ENCODE measurements at regions not wholly inside any gene's neighbourhood (a gene's known extent, or its start where the extent isn't known, plus 50 kb on each side); places are given as distances from the start of the nearest gene placed in this dataset.

DNA sequence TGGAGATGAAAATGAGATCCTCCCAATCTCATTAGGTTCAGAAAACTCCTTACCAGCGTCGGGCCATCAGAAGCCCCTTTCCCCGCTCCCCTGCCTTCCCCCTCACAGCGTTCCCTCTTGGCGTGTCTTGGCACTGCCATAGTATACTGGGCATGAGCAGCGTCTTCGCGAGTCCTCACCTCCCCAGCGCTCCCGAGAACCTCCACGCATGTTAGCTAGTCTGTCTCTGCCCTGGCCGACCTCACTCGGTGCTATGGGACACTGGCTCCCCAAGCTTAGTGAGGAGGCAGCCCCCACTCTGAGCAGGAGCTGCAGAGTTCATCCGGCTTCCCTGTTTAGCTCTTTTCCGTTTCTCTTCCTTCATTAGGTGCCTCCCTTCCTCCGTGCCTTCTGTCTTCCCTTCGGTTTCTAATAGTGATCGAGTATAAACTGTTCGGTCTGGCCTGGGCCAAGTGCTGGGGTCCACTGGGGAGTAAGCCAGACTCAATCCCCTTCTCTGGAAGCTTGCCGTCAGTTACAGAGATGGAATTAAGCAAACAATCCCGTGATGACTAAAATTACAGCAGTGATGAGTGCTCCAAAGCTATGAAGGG is 63.8 kb upstream of the OPCML start:
- no peaks in the 10 kb centered on the region for H3K9me3 ChIP-seq
- DNase-seq (ENCODE audit: low read depth in 1 of 2, low spot score in 1 of 2) (no peak), FAIRE-seq (no peak), ATAC-seq (no peak)
- POLR2A ChIA-PET, result no interaction called here
- TF ChIP-seq, protein P1, sequence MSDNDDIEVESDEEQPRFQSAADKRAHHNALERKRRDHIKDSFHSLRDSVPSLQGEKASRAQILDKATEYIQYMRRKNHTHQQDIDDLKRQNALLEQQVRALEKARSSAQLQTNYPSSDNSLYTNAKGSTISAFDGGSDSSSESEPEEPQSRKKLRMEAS (IDR thresholded peaks at IDR 0.05), result no peak
- no peak for TF ChIP-seq NPAS2 (CRISPR knock-in tag; IDR thresholded peaks at IDR 0.05; ENCODE audit: borderline replicate concordance)
- no peak for TF ChIP-seq JUNB (IDR thresholded peaks at IDR 0.05)
- no peak for TF ChIP-seq SMC3 (IDR thresholded peaks at IDR 0.05)
- TF ChIP-seq, protein P2, sequence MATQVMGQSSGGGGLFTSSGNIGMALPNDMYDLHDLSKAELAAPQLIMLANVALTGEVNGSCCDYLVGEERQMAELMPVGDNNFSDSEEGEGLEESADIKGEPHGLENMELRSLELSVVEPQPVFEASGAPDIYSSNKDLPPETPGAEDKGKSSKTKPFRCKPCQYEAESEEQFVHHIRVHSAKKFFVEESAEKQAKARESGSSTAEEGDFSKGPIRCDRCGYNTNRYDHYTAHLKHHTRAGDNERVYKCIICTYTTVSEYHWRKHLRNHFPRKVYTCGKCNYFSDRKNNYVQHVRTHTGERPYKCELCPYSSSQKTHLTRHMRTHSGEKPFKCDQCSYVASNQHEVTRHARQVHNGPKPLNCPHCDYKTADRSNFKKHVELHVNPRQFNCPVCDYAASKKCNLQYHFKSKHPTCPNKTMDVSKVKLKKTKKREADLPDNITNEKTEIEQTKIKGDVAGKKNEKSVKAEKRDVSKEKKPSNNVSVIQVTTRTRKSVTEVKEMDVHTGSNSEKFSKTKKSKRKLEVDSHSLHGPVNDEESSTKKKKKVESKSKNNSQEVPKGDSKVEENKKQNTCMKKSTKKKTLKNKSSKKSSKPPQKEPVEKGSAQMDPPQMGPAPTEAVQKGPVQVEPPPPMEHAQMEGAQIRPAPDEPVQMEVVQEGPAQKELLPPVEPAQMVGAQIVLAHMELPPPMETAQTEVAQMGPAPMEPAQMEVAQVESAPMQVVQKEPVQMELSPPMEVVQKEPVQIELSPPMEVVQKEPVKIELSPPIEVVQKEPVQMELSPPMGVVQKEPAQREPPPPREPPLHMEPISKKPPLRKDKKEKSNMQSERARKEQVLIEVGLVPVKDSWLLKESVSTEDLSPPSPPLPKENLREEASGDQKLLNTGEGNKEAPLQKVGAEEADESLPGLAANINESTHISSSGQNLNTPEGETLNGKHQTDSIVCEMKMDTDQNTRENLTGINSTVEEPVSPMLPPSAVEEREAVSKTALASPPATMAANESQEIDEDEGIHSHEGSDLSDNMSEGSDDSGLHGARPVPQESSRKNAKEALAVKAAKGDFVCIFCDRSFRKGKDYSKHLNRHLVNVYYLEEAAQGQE (IDR thresholded peaks at IDR 0.05), result no peak
- no peak for TF ChIP-seq TFCP2L1 (CRISPR knock-in tag; IDR thresholded peaks at IDR 0.05)
- no peak for TF ChIP-seq HDAC2 (IDR thresholded peaks at IDR 0.05)
- no peak for TF ChIP-seq EHF (CRISPR knock-in tag; IDR thresholded peaks at IDR 0.05)
- TF ChIP-seq EHMT2 (IDR thresholded peaks at IDR 0.05; ENCODE audit: low read depth), result no peak
- no peak for TF ChIP-seq MAFK (IDR thresholded peaks at IDR 0.05; ENCODE audit: partially characterized antibody)
- no peak for TF ChIP-seq KDM1A (IDR thresholded peaks at IDR 0.05; ENCODE audit: low read depth)
- TF ChIP-seq PBX3 (IDR thresholded peaks at IDR 0.05), result no peak
- TF ChIP-seq CTCF (IDR thresholded peaks at IDR 0.05), result no peak
- TF ChIP-seq GATA3 (IDR thresholded peaks at IDR 0.05; ENCODE audit: borderline replicate concordance), result no peak
- no peak for TF ChIP-seq FOSL2 (IDR thresholded peaks at IDR 0.05)
- no peak for TF ChIP-seq FOSL2 (CRISPR knock-in tag; IDR thresholded peaks at IDR 0.05)
- no peak for TF ChIP-seq CHD2 (IDR thresholded peaks at IDR 0.05; ENCODE audit: low read length, partially characterized antibody)
- no peak for TF ChIP-seq HOXA7 (CRISPR knock-in tag; IDR thresholded peaks at IDR 0.05)
- no peak overlapping the region for H3K4me2 ChIP-seq
- no peak overlapping the region for H3K4me3 ChIP-seq
- 8% methylated on average over 21 of the region's 21 CpGs for WGBS (ENCODE audit: missing lambda C conversion rate)
- H3K4me1 ChIP-seq, result no peaks in the 10 kb centered on the region
- CTCF ChIA-PET, result no interaction called here
- no peak overlapping the region for H3K27ac ChIP-seq

GRCh38 chr11:133593036-133593435 is 60.7 kb upstream of the OPCML start:
- ATAC-seq (no peak), FAIRE-seq (no peak), DNase-seq (ENCODE audit: low read depth in 1 of 2, low spot score in 1 of 2) (no peak)
- no peak overlapping the region for H3K4me2 ChIP-seq
- ChIA-PET POLR2A (no interaction called here), CTCF (no interaction called here)
- 0% methylated on average over 2 of the region's 2 CpGs for WGBS (ENCODE audit: missing lambda C conversion rate)
- TF ChIP-seq ZFP36 (IDR thresholded peaks at IDR 0.05; ENCODE audit: borderline replicate concordance, partially characterized antibody), result no peak
- no peak for TF ChIP-seq EHF (CRISPR knock-in tag; IDR thresholded peaks at IDR 0.05)
- TF ChIP-seq, protein P1 (IDR thresholded peaks at IDR 0.05), result no peak
- no peak for TF ChIP-seq MYC (IDR thresholded peaks at IDR 0.05; ENCODE audit: borderline replicate concordance, low read length)
- no peak for TF ChIP-seq POLR2AphosphoS2 (conservative IDR thresholded peaks at IDR 0.05; ENCODE audit: low read length)
- TF ChIP-seq MAFK (IDR thresholded peaks at IDR 0.05; ENCODE audit: partially characterized antibody), result no peak
- TF ChIP-seq NR3C1 (IDR thresholded peaks at IDR 0.05), result no peak
- no peak for TF ChIP-seq NFE2L2 (conservative IDR thresholded peaks at IDR 0.05; ENCODE audit: low read length)
- TF ChIP-seq KDM5A (IDR thresholded peaks at IDR 0.05), result no peak
- TF ChIP-seq TP53 (CRISPR knock-in tag; IDR thresholded peaks at IDR 0.05), result no peak
- TF ChIP-seq RNF2 (IDR thresholded peaks at IDR 0.05; ENCODE audit: borderline replicate concordance, low read depth), result no peak
- TF ChIP-seq EP300 (IDR thresholded peaks at IDR 0.05), result no peak
- no peak for TF ChIP-seq E2F6 (IDR thresholded peaks at IDR 0.05; ENCODE audit: borderline replicate concordance, low read depth)
- TF ChIP-seq FOSL2 (IDR thresholded peaks at IDR 0.05), result no peak
- no peak for TF ChIP-seq FOSL2 (CRISPR knock-in tag; IDR thresholded peaks at IDR 0.05)
- TF ChIP-seq MAZ (IDR thresholded peaks at IDR 0.05; ENCODE audit: borderline replicate concordance, low read depth, low read length), result no peak
- H3K9me3 ChIP-seq, result no peaks in the 10 kb centered on the region
- H3K4me1 ChIP-seq, result no peaks in the 10 kb centered on the region
- H3K4me3 ChIP-seq, result no peak overlapping the region
- H3K27ac ChIP-seq, result no peak overlapping the region

All from A549 (cell line).